Karpas-422 (cell line): ENCODE measurements at regions not wholly inside any gene's neighbourhood (a gene's known extent, or its start where the extent isn't known, plus 50 kb on each side); places are given as distances from the start of the nearest gene placed in this dataset.
A peak's percentile ranks its signal among the peaks of the same experiment; 100 is the strongest.

Experiments used
- DNase-seq: peaks from one replicate; pipeline ENCODE4 v3.0.0-alpha.2; 2015
- H2AFZ ChIP-seq: fragments of 200-600 bp; sonication (generic); 2 replicates; pipeline ENCODE4 v1.6.1; 2014; ENCODE audit warnings: antibody characterized with exemption, low read length, mixed read lengths
- H3K27ac ChIP-seq: fragments of 200-600 bp; sonication (generic); 2 replicates; pipeline ENCODE4 v1.5.1; 2014; ENCODE audit warnings: mild to moderate bottlenecking, low read length, moderate library complexity
- H3K27me3 ChIP-seq: fragments of 200-600 bp; sonication (generic); 2 replicates; pipeline ENCODE4 v1.6.1; 2014; ENCODE audit warnings: low read length, mixed read lengths
- H3K36me3 ChIP-seq: fragments of 200-600 bp; sonication (generic); 2 replicates; pipeline ENCODE4 v1.6.1; 2014; ENCODE audit warnings: low read length, mixed read lengths; ENCODE audit not compliant: insufficient read depth
- H3K4me1 ChIP-seq: fragments of 200-600 bp; sonication (generic); 2 replicates; pipeline ENCODE4 v1.6.1; 2014; ENCODE audit warnings: mild to moderate bottlenecking, low read length, mixed read lengths
- H3K4me2 ChIP-seq: fragments of 200-600 bp; sonication (generic); 2 replicates; pipeline ENCODE4 v1.6.1; 2014; ENCODE audit warnings: low read length, low read depth, mild to moderate bottlenecking; ENCODE audit not compliant: poor library complexity, severe bottlenecking
- H3K4me3 ChIP-seq: fragments of 200-600 bp; sonication (generic); 2 replicates; pipeline ENCODE4 v1.5.1; 2014; ENCODE audit warnings: mild to moderate bottlenecking, antibody characterized with exemption, low read length, mixed read lengths
- H3K79me2 ChIP-seq: fragments of 200-600 bp; sonication (generic); 2 replicates; pipeline ENCODE4 v1.6.1; 2014; ENCODE audit warnings: mild to moderate bottlenecking, low read length, mixed read lengths
- H3K9ac ChIP-seq: fragments of 200-600 bp; sonication (generic); 2 replicates; pipeline ENCODE4 v1.6.0; 2014; ENCODE audit warnings: low read length
- H3K9me2 ChIP-seq: fragments of 200-600 bp; sonication (generic), shearing (Covaris generic); replicated peaks from 2 replicates; pipeline ENCODE4 v1.6.0; 2014; ENCODE audit warnings: mild to moderate bottlenecking, low read length, moderate library complexity; ENCODE audit not compliant: insufficient read depth
- H3K9me3 ChIP-seq: fragments of 300-700, 200-600 bp; sonication (generic); 2 replicates; pipeline ENCODE4 v1.6.1; 2014; ENCODE audit warnings: low read length, mixed read lengths
- H4K20me1 ChIP-seq: fragments of 200-600 bp; sonication (generic); 2 replicates; pipeline ENCODE4 v1.6.1; 2014; ENCODE audit warnings: mild to moderate bottlenecking, antibody characterized with exemption, low read length, low read depth; ENCODE audit not compliant: insufficient read depth

DNA sequence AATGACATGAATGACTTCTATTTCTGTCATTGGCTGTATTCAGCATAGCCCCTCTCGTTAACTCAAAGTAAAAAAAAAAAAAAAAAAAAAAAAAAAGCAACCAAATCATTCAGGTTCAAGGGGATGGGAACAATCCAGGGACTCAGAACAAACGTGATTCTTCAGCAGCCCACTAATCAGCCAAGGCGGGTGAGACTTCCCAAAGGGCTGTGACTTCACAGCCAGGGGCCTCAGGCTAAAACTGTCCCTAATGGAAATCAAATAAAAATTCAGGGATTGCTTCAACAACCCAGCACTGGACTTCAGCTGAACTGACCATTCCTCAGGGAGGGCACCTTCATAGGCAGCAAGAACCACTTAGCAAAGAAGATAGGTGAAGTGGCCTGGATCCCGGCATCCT lies 86.2 kb upstream of the FAM169A start:
- no peaks in the 10 kb centered on the region for H3K27me3 ChIP-seq

DNA sequence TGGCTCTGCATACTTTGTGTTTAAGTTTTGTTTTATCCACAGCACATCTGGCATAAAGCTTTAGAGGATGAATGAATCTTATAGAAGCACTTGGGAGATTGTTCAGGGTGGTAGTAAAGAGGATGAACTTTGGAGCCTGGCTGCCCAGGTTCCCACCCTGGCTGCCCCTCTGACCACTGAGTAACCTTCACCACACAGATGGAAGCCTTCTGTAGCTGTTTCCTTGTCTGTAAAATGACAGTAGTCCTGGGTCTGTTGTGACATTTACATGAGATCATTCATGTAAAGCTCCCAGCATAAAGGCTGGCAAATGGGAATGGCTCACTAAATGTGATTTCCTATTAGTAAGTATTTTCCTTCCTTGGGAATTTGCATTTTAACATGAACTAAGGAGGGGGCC lies 85.7 kb upstream of the FAM169A start:
- no peaks in the 10 kb centered on the region for H3K9me2 ChIP-seq
- H3K4me2 ChIP-seq = no peak overlapping the region
- H3K9me3 ChIP-seq = no peaks in the 10 kb centered on the region
- no peaks in the 10 kb centered on the region for H3K27me3 ChIP-seq
- no peak overlapping the region for H3K27ac ChIP-seq
- DNase-seq = no peak
- no peaks in the 10 kb centered on the region for H3K4me1 ChIP-seq
- H3K79me2 ChIP-seq = no peaks in the 10 kb centered on the region
- H4K20me1 ChIP-seq = no peaks in the 10 kb centered on the region
- no peaks in the 10 kb centered on the region for H3K36me3 ChIP-seq
- H3K4me3 ChIP-seq = no peak overlapping the region
- no peak overlapping the region for H2AFZ ChIP-seq
- no peak overlapping the region for H3K9ac ChIP-seq

More for the DNA sequence above, 86.2 kb upstream of the FAM169A start:
- no peaks in the 10 kb centered on the region for H3K36me3 ChIP-seq
- no peak for DNase-seq
- no peak overlapping the region for H3K4me3 ChIP-seq
- no peak overlapping the region for H3K9ac ChIP-seq
- no peaks in the 10 kb centered on the region for H4K20me1 ChIP-seq
- no peaks in the 10 kb centered on the region for H3K4me1 ChIP-seq
- no peaks in the 10 kb centered on the region for H3K9me3 ChIP-seq
- no peak overlapping the region for H3K27ac ChIP-seq
- H2AFZ ChIP-seq = no peak overlapping the region
- no peaks in the 10 kb centered on the region for H3K9me2 ChIP-seq
- H3K79me2 ChIP-seq = no peaks in the 10 kb centered on the region
- H3K4me2 ChIP-seq = no peak overlapping the region

DNA sequence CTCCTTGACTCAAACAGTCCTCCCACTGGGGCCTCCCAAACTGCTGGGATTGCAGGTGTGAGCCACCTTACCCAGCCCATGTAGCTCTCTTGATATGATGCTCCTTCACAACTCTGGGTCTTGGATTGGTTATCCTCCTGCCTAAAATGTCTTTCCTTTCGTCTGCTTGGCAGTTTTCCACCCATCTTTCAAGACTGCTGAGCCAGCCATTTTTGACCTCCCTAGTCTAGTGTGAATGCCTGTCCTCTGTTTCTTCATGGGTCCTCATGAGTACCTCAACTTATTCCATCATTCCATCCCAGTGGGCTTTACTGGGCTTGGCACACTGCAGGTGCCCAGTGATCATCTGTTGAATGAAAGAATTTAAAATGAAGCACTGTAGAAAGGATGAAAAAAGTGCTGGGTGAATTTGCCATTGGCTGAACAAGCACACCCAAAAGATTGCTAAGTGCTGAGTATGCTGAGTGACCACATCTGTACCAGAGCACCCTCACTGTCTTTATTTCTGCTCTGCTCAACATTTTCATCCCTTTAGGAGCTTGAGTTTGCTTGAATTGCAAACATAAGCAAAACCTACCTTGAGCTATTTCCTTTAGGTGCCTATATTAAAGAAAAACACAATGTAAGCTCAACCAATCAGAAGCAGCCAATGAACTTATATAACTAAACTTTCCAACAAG lies 84.8 kb upstream of the FAM169A start:
- no peak overlapping the region for H3K4me3 ChIP-seq

GRCh38 chr5:74949976-74950375 lies 83.8 kb upstream of the FAM169A start:
- H3K27me3 ChIP-seq = no peaks in the 10 kb centered on the region
- no peaks in the 10 kb centered on the region for H3K4me1 ChIP-seq
- no peaks in the 10 kb centered on the region for H3K9me2 ChIP-seq
- no peak overlapping the region for H2AFZ ChIP-seq
- H3K79me2 ChIP-seq = no peaks in the 10 kb centered on the region
- H3K36me3 ChIP-seq = no peaks in the 10 kb centered on the region
- no peaks in the 10 kb centered on the region for H4K20me1 ChIP-seq
- no peak overlapping the region for H3K4me3 ChIP-seq
- H3K9me3 ChIP-seq = no peaks in the 10 kb centered on the region
- H3K27ac ChIP-seq = no peak overlapping the region
- DNase-seq = no peak
- H3K4me2 ChIP-seq = no peak overlapping the region
- no peak overlapping the region for H3K9ac ChIP-seq

More for the DNA sequence above, 84.8 kb upstream of the FAM169A start:
- Histone ChIP-seq H3K9me3 (no peaks in the 10 kb centered on the region), H3K4me2 (no peak overlapping the region), H3K9ac (no peak overlapping the region), H3K9me2 (no peaks in the 10 kb centered on the region), H2AFZ (no peak overlapping the region), H4K20me1 (no peaks in the 10 kb centered on the region), H3K27ac (no peak overlapping the region), H3K4me1 (no peaks in the 10 kb centered on the region), H3K36me3 (no peaks in the 10 kb centered on the region), H3K27me3 (no peaks in the 10 kb centered on the region), H3K79me2 (no peaks in the 10 kb centered on the region)
- DNase-seq = no peak

- Histone ChIP-seq H3K27ac (no peak overlapping the region), H3K36me3 (no peaks in the 10 kb centered on the region), H3K4me2 (no peak overlapping the region), H3K79me2 (no peaks in the 10 kb centered on the region), H3K4me3 (no peak overlapping the region), H3K9me3 (no peaks in the 10 kb centered on the region), H3K4me1 (no peaks in the 10 kb centered on the region), H2AFZ (no peak overlapping the region), H3K9me2 (no peaks in the 10 kb centered on the region), H3K9ac (no peak overlapping the region), H3K27me3 (no peaks in the 10 kb centered on the region), H4K20me1 (no peaks in the 10 kb centered on the region)
- DNase-seq = no peak
Measured at GRCh38 chr5:74948031-74948546, 81.9 kb upstream of the FAM169A start.

DNA sequence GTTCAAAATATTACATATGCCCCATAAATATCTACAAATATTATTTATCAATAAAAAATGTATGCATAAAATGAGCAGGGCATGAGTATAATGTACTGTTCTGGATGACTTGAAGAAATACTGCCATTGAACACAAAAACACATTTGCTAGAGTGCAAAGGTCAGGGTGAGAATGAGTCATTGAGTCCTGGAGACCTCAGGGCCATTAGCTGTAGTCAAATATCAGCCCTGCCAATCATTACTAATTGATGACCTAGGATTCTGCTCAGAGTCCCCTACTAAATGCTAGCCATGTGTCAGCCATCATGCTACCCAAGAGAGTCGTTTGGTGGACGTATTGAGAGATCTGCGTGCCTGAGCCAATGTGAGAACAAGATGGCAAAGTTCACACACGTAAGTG lies 80.3 kb upstream of the FAM169A start:
- no peaks in the 10 kb centered on the region for H3K79me2 ChIP-seq
- no peaks in the 10 kb centered on the region for H3K27me3 ChIP-seq
- no peak overlapping the region for H3K9ac ChIP-seq
- no peak for DNase-seq
- no peak overlapping the region for H3K4me3 ChIP-seq
- no peaks in the 10 kb centered on the region for H3K9me2 ChIP-seq
- no peak overlapping the region for H3K4me2 ChIP-seq
- H3K9me3 ChIP-seq = no peaks in the 10 kb centered on the region
- H4K20me1 ChIP-seq = no peaks in the 10 kb centered on the region
- no peak overlapping the region for H3K27ac ChIP-seq
- H3K36me3 ChIP-seq = no peaks in the 10 kb centered on the region
- H3K4me1 ChIP-seq = no peaks in the 10 kb centered on the region
- H2AFZ ChIP-seq = no peak overlapping the region

DNA sequence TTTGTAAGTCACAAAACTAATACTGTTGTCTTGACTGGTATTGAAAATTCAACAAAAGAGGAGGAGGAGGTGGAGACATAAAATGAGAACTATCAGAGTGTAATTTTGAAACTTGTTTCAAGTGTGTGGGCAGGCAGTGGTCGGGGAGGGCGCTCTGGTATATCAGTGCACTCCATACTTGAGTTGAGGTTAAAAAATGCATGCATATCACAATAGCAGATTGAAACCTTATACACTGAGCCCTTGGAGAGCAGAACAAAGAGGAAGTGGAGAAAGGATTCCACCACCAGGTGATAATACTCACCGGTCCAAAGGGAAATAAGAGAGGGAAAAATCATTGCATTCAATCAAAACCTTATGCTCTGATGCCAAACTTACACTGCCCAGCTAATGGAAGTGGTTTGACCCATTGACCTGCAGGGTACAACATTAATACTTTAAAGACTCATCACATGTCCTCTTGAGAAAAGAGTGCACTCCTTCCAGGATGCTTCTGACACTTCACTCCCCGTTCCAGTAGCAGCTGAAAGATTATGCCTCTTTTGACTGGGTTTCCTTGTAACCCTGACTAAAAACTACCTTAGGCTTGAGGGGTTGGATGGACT lies 79.5 kb upstream of the FAM169A start:
- Histone ChIP-seq H3K9ac (no peak overlapping the region), H3K79me2 (no peaks in the 10 kb centered on the region), H3K27me3 (no peaks in the 10 kb centered on the region), H4K20me1 (no peaks in the 10 kb centered on the region), H3K36me3 (no peaks in the 10 kb centered on the region), H3K4me3 (no peak overlapping the region), H3K27ac (no peak overlapping the region), H3K4me1 (no peaks in the 10 kb centered on the region), H2AFZ (no peak overlapping the region), H3K9me3 (no peaks in the 10 kb centered on the region), H3K4me2 (no peak overlapping the region), H3K9me2 (no peaks in the 10 kb centered on the region)
- no peak for DNase-seq

DNA sequence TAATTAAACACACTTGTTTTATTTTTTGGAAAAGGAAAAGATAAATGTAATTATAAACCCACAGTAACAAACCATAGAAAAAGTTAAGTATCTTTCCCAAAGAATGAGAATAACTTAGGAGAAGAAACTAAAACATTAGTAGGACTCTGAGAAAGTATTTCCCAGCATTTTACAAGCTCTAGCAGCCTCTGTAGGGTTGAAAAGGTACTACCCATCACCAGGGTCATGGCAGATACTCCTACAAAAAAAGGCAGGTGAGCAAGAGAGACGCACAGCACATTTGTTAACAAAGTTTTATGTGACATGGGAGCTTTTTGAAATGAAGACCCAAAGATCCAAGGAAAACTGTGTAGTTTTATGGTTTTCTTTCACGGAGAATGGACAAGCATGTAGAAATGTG lies 77.7 kb upstream of the FAM169A start:
- Histone ChIP-seq H3K9me2 (no peaks in the 10 kb centered on the region), H3K9me3 (no peaks in the 10 kb centered on the region), H3K4me3 (no peak overlapping the region), H3K4me1 (no peaks in the 10 kb centered on the region), H4K20me1 (no peaks in the 10 kb centered on the region), H3K27me3 (no peaks in the 10 kb centered on the region), H3K9ac (no peak overlapping the region), H3K27ac (no peak overlapping the region), H3K4me2 (no peak overlapping the region), H3K79me2 (no peaks in the 10 kb centered on the region), H3K36me3 (no peaks in the 10 kb centered on the region), H2AFZ (peak overlapping the region; percentile 45; the same call in 1 of the 2 replicates)
- DNase-seq = peak; percentile 47
